ENCODE measurements at regions not wholly inside any gene's neighbourhood (a gene's known extent, or its start where the extent isn't known, plus 50 kb on each side); places are given as distances from the start of the nearest gene placed in this dataset.

DNA sequence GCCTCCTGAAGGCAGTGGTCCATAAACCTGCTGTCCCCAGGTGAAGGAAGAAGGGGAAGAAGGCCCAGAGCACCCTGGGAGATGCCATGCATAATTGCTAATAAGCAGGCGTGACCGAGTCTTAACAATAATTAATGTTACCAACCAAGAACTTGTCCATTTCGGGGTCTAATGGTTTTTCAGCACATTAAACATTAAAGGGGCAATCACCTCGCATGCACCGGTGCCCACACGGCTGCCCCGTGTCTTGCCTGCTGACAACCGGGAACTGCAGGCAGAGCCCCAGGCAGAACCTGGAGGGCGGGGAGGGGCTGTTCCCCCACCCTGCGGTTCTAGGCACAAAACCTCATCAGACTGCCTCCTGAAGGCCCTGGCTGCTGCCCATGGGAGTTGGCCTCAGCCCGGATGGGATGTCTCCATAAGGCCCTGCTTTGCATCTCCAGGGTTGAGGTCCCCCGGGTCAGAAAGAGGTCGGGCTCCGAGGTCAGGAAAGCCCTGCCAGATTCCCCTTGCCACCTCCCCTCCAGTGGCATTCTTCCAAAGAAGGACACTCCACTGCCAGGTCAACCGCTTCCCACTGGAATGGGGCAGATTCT lies 169.0 kb downstream of the BUD13 start:
- no peak overlapping the region for H3K4me3 ChIP-seq (replicated peaks; ENCODE audit: low read depth, low read length)
- TF ChIP-seq, protein P1, sequence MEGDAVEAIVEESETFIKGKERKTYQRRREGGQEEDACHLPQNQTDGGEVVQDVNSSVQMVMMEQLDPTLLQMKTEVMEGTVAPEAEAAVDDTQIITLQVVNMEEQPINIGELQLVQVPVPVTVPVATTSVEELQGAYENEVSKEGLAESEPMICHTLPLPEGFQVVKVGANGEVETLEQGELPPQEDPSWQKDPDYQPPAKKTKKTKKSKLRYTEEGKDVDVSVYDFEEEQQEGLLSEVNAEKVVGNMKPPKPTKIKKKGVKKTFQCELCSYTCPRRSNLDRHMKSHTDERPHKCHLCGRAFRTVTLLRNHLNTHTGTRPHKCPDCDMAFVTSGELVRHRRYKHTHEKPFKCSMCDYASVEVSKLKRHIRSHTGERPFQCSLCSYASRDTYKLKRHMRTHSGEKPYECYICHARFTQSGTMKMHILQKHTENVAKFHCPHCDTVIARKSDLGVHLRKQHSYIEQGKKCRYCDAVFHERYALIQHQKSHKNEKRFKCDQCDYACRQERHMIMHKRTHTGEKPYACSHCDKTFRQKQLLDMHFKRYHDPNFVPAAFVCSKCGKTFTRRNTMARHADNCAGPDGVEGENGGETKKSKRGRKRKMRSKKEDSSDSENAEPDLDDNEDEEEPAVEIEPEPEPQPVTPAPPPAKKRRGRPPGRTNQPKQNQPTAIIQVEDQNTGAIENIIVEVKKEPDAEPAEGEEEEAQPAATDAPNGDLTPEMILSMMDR (IDR thresholded peaks at IDR 0.05; ENCODE audit: low read depth, low read length, missing control alignments) = no peak
- no peak for DNase-seq (ENCODE audit: extremely low read depth, low read depth)

DNA sequence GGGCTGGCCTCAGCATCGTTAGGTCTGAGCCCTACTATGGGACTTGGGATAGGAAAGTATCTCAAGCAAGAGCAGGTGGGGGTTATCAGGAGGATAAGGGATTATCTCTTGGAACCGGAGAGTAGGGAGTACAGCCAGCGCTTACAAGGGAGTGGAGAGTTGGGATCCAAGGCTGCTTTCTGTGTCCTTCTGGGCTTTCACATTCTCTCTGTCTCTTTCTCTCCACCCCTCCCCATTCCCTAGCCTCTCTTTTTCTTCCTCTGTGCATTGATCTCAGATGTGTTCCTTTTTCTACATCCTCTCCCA lies 170.2 kb downstream of the BUD13 start:
- DNase-seq (ENCODE audit: extremely low read depth, low read depth) = no peak
- TF ChIP-seq, protein P1 (IDR thresholded peaks at IDR 0.05; ENCODE audit: low read depth, low read length, missing control alignments) = no peak
- no peak overlapping the region for H3K4me3 ChIP-seq (replicated peaks; ENCODE audit: low read depth, low read length)

DNA sequence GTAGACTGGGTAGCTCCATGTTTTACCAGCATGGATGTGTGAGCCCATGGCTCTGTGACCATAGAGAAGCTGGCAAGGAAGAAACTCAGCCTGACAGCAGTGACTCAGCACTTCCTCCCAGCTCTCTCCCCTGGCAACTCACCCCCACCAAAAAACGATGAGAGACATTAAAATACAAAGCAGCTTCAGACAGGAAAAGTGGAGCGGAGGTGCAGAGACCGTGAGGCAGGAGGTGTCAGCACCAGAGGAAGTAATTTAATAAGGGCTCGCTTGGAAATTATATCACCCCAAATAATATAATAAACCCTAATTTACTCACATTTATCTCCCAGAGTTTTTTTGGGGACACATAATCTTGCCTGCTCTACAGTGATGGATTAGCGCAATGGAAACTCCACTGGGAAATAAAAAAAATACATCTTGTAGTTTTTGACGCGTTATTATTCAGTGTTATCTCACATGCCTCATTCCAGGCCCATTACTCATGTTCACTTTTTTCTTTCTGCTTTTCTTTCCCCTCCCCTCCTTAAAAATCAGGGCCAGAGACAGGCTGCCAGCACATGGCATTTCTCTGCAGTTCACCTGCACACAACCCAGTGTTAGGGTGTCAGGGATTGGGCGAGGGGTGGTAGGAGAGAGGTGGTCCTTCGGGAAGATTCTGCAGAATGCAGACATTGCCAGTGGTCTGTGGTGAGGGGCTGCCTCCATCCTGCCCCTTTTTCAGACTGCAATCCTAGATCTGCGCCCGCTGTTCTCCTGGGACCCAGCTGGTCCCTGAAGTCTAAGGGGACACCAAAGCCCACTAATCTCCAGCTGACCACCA lies 170.8 kb downstream of the BUD13 start:
- no peak overlapping the region for H3K4me3 ChIP-seq (replicated peaks; ENCODE audit: low read depth, low read length)
- TF ChIP-seq, protein P1 (IDR thresholded peaks at IDR 0.05; ENCODE audit: low read depth, low read length, missing control alignments) = no peak
- DNase-seq (ENCODE audit: extremely low read depth, low read depth) = no peak

DNA sequence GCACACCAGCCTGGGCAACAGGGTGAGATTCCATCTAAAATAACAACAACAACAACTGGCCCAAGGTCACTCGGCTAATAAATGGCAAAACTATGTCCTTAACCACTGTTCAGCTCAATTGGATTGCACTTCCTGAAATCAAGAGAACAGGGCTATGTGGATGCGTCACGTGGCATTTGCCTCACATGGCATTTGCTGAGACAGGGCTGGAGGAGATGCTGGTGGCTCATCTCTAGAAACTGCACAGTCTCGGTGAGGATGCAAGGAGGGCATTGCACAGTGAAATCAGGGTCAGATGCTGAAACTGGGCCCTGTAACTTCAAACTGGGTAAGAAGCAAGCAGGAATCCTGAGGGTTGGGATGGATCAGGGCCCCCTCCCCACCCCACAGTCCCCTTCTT lies 171.9 kb downstream of the BUD13 start:
- H3K4me3 ChIP-seq (replicated peaks; ENCODE audit: low read depth, low read length) = no peak overlapping the region
- TF ChIP-seq, protein P1 (IDR thresholded peaks at IDR 0.05; ENCODE audit: low read depth, low read length, missing control alignments) = no peak
- DNase-seq (ENCODE audit: extremely low read depth, low read depth) = no peak

DNA sequence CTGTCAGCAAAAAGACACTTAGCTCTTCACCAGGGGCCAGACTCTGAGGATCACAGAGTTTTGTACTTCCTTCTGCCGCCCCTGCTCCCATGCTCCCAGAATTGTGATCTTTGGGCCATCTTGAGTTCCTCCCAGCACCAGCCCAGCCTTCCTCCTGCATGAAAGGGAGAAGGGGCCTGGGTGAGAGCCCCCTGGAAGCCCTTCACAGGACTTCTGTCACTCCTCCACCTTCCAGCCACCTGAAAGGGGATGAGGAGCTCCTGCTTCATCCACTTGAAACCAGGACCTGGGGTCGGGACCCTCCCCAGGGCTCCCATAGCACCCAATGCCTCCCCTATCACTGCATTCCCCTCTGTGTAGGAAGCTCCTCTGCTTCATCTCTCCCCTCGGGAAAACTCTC lies 174.2 kb downstream of the BUD13 start:
- no peak overlapping the region for H3K4me3 ChIP-seq (replicated peaks; ENCODE audit: low read depth, low read length)
- DNase-seq (ENCODE audit: extremely low read depth, low read depth) = no peak
- TF ChIP-seq, protein P1 (IDR thresholded peaks at IDR 0.05; ENCODE audit: low read depth, low read length, missing control alignments) = no peak

DNA sequence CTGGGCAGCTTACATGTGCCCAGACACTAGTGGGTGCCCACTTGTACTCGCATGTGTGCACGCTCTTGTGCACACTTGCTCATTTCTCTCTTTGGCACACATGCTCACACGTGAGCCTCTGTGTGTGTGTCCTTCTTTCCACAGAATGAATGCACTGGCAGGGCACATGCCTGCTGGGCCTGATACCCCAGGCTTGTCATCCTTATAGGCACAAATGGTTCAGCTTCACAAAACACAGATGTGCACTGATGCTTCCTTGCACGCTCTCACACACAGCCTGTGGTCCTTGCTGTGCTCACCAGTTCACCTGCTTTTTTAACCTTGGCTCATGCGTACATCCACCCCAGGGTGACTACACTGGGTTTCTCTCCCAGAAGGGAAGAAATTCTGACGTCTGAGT lies 174.8 kb downstream of the BUD13 start:
- no peak for DNase-seq (ENCODE audit: extremely low read depth, low read depth)
- no peak overlapping the region for H3K4me3 ChIP-seq (replicated peaks; ENCODE audit: low read depth, low read length)
- TF ChIP-seq, protein P1 (IDR thresholded peaks at IDR 0.05; ENCODE audit: low read depth, low read length, missing control alignments) = no peak
